ENCODE measurements at regions not wholly inside any gene's neighbourhood (a gene's known extent, or its start where the extent isn't known, plus 50 kb on each side); places are given as distances from the start of the nearest gene placed in this dataset.

GRCh38 chr10:4633776-4634175 lies 192.2 kb upstream of the AKR1E2 start:
- no peak for TF ChIP-seq GABPA (IDR thresholded peaks at IDR 0.05; ENCODE audit: low read depth)
- TF ChIP-seq, protein P1, sequence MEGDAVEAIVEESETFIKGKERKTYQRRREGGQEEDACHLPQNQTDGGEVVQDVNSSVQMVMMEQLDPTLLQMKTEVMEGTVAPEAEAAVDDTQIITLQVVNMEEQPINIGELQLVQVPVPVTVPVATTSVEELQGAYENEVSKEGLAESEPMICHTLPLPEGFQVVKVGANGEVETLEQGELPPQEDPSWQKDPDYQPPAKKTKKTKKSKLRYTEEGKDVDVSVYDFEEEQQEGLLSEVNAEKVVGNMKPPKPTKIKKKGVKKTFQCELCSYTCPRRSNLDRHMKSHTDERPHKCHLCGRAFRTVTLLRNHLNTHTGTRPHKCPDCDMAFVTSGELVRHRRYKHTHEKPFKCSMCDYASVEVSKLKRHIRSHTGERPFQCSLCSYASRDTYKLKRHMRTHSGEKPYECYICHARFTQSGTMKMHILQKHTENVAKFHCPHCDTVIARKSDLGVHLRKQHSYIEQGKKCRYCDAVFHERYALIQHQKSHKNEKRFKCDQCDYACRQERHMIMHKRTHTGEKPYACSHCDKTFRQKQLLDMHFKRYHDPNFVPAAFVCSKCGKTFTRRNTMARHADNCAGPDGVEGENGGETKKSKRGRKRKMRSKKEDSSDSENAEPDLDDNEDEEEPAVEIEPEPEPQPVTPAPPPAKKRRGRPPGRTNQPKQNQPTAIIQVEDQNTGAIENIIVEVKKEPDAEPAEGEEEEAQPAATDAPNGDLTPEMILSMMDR (IDR thresholded peaks at IDR 0.05; ENCODE audit: insufficient read depth, low read length) = no peak
- TF ChIP-seq POLR2AphosphoS5 (IDR thresholded peaks at IDR 0.05; ENCODE audit: low read depth) = no peak
- no peak for TF ChIP-seq SPI1 (IDR thresholded peaks at IDR 0.05; ENCODE audit: borderline replicate concordance, low read depth)
- TF ChIP-seq, protein P2, sequence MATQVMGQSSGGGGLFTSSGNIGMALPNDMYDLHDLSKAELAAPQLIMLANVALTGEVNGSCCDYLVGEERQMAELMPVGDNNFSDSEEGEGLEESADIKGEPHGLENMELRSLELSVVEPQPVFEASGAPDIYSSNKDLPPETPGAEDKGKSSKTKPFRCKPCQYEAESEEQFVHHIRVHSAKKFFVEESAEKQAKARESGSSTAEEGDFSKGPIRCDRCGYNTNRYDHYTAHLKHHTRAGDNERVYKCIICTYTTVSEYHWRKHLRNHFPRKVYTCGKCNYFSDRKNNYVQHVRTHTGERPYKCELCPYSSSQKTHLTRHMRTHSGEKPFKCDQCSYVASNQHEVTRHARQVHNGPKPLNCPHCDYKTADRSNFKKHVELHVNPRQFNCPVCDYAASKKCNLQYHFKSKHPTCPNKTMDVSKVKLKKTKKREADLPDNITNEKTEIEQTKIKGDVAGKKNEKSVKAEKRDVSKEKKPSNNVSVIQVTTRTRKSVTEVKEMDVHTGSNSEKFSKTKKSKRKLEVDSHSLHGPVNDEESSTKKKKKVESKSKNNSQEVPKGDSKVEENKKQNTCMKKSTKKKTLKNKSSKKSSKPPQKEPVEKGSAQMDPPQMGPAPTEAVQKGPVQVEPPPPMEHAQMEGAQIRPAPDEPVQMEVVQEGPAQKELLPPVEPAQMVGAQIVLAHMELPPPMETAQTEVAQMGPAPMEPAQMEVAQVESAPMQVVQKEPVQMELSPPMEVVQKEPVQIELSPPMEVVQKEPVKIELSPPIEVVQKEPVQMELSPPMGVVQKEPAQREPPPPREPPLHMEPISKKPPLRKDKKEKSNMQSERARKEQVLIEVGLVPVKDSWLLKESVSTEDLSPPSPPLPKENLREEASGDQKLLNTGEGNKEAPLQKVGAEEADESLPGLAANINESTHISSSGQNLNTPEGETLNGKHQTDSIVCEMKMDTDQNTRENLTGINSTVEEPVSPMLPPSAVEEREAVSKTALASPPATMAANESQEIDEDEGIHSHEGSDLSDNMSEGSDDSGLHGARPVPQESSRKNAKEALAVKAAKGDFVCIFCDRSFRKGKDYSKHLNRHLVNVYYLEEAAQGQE (IDR thresholded peaks at IDR 0.05; ENCODE audit: insufficient replicate concordance, low read depth) = no peak
- H3K27me3 ChIP-seq (ENCODE audit: insufficient read depth, poor library complexity, severe bottlenecking) = no peaks in the 10 kb centered on the region

GRCh38 chr10:4633186-4633585 lies 192.8 kb upstream of the AKR1E2 start:
- no peak for TF ChIP-seq SPI1 (IDR thresholded peaks at IDR 0.05; ENCODE audit: borderline replicate concordance, low read depth)
- no peak for DNase-seq (ENCODE audit: low read depth in 1 of 2, low spot score in 1 of 2)
- no peak overlapping the region for H3K27ac ChIP-seq (replicated peaks)

More at GRCh38 chr10:4633776-4634175, 192.2 kb upstream of the AKR1E2 start:
- Histone ChIP-seq H3K27ac (replicated peaks) (no peak overlapping the region), H3K4me3 (replicated peaks; ENCODE audit: insufficient read depth, low read length) (no peak overlapping the region)
- no peak for DNase-seq (ENCODE audit: low read depth in 1 of 2, low spot score in 1 of 2)

GRCh38 chr10:4632757-4633156 lies 193.2 kb upstream of the AKR1E2 start:
- H3K27me3 ChIP-seq (ENCODE audit: insufficient read depth, poor library complexity, severe bottlenecking) = no peaks in the 10 kb centered on the region
- no peak for DNase-seq (ENCODE audit: low read depth in 1 of 2, low spot score in 1 of 2)
- TF ChIP-seq, protein P1 (IDR thresholded peaks at IDR 0.05; ENCODE audit: insufficient read depth, low read length) = no peak
- no peak for TF ChIP-seq POLR2AphosphoS5 (IDR thresholded peaks at IDR 0.05; ENCODE audit: low read depth)
- H3K4me3 ChIP-seq (replicated peaks; ENCODE audit: insufficient read depth, low read length) = no peak overlapping the region
- H3K27ac ChIP-seq (replicated peaks) = no peak overlapping the region

More at GRCh38 chr10:4633186-4633585, 192.8 kb upstream of the AKR1E2 start:
- H3K27me3 ChIP-seq (ENCODE audit: insufficient read depth, poor library complexity, severe bottlenecking) = no peaks in the 10 kb centered on the region
- no peak overlapping the region for H3K4me3 ChIP-seq (replicated peaks; ENCODE audit: insufficient read depth, low read length)

- no peak for TF ChIP-seq POLR2AphosphoS5 (IDR thresholded peaks at IDR 0.05; ENCODE audit: low read depth)
- TF ChIP-seq, protein P2 (IDR thresholded peaks at IDR 0.05; ENCODE audit: insufficient replicate concordance, low read depth) = no peak
- TF ChIP-seq SPI1 (IDR thresholded peaks at IDR 0.05; ENCODE audit: borderline replicate concordance, low read depth) = no peak
- TF ChIP-seq, protein P1 (IDR thresholded peaks at IDR 0.05; ENCODE audit: insufficient read depth, low read length) = no peak
- no peak for TF ChIP-seq GABPA (IDR thresholded peaks at IDR 0.05; ENCODE audit: low read depth)
- no peak overlapping the region for H3K27ac ChIP-seq (replicated peaks)
- no peaks in the 10 kb centered on the region for H3K27me3 ChIP-seq (ENCODE audit: insufficient read depth, poor library complexity, severe bottlenecking)
- no peak for DNase-seq (ENCODE audit: low read depth in 1 of 2, low spot score in 1 of 2)
- no peak overlapping the region for H3K4me3 ChIP-seq (replicated peaks; ENCODE audit: insufficient read depth, low read length)
Measured at GRCh38 chr10:4626919-4627318, 199.1 kb upstream of the AKR1E2 start.
